Lung (tissue), 11 donors: ENCODE measurements at regions not wholly inside any gene's neighbourhood (a gene's known extent, or its start where the extent isn't known, plus 50 kb on each side); places are given as distances from the start of the nearest gene placed in this dataset.

Experiments used
- ATAC-seq: fragments of 200-7000 bp; cut with Tn5 transposase; one replicate; pipeline ENCODE4 v1.9.1; 2020; ENCODE audit warnings: moderate number of reproducible peaks; ENCODE audit not compliant: insufficient read depth, low FRiP score
- DNase-seq, 3 donors: peaks; one replicate each; pipeline ENCODE4 v3.0.0-alpha.2; 2013 to 2017
- H3K27ac ChIP-seq, 2 donors: one replicate each; pipeline ENCODE4 v1.5.1; 2013; ENCODE audit warnings: mild to moderate bottlenecking in 2 of 2, moderate library complexity in 2 of 2, control low read depth in 1 of 2, inconsistent platforms in 1 of 2, low read depth in 1 of 2, low read length in 1 of 2
- H3K27me3 ChIP-seq, 3 donors: one replicate each; pipeline ENCODE4 v1.5.1; 2013; ENCODE audit warnings: low read length in 2 of 3; ENCODE audit not compliant: control insufficient read depth in 3 of 3, insufficient read depth in 3 of 3
- H3K36me3 ChIP-seq, 4 donors: one replicate each; pipeline ENCODE4 v1.5.1; 2013; ENCODE audit warnings: low read length in 4 of 4, mild to moderate bottlenecking in 1 of 4, moderate library complexity in 1 of 4; ENCODE audit not compliant: control insufficient read depth in 4 of 4, insufficient read depth in 4 of 4
- H3K4me1 ChIP-seq, 5 donors: one replicate each; pipeline ENCODE4 v1.5.1; 2013; ENCODE audit warnings: low read length in 5 of 5, mild to moderate bottlenecking in 2 of 5, moderate library complexity in 1 of 5; ENCODE audit not compliant: control insufficient read depth in 5 of 5, insufficient read depth in 5 of 5
- H3K4me3 ChIP-seq: one replicate; pipeline ENCODE4 v1.5.1; 2013; ENCODE audit warnings: mild to moderate bottlenecking, control low read depth, moderate library complexity
- H3K9ac ChIP-seq, 2 donors: one replicate each; pipeline ENCODE4 v1.5.1; 2013; ENCODE audit warnings: low read length in 2 of 2, control low read depth in 1 of 2; ENCODE audit not compliant: insufficient read depth in 1 of 2
- H3K9me3 ChIP-seq, 4 donors: one replicate each; pipeline ENCODE4 v1.5.1; 2013; ENCODE audit warnings: low read length in 3 of 4, mild to moderate bottlenecking in 1 of 4, moderate library complexity in 1 of 4; ENCODE audit not compliant: control insufficient read depth in 4 of 4, insufficient read depth in 3 of 4
- WGBS, 2 donors: extraction: QIAGEN DNeasy Blood & Tissue Kit; methylation state at CpG; one replicate each; pipeline ENCODE4 v1.1.7; 2013; 5-methylcytosine and 5-hydroxymethylcytosine counted together
- TF ChIP-seq, protein P1 (sequence below): IDR thresholded peaks from 2 replicates; pipeline ENCODE4 v1.5.1; 2012; ENCODE audit warnings: mild to moderate bottlenecking; ENCODE audit errors: control extremely low read depth, extremely low read depth
- donor health status: control.
- donor health status: control.
- donor health status: Bipolar disorder and iron deficiency.
- donor health status: healthy.
- donor health status: DM: yes; HTN: yes; CAD: no.

DNA sequence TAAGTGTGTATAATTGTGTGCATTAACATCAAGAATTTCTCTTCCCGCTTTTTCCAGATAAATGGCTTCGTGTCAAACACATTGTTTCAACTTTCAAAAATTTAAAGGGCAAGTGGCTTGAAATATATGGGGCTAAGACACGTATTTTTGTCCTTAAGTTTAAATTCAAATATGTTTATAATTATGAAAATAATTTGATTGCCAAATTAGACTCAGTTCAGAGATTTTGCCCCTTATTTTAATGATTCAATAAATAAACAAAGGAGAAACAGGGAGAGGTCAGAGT, 1159.2 kb upstream of the MIR17HG start:
- DNase-seq (no peak), ATAC-seq (no peak)
- Histone ChIP-seq H3K9me3 (peaks cover 0 to 2% (median 0%) of the 10 kb centered on the region in 4 donors), H3K9ac (no peak overlapping the region), H3K27me3 (no peaks in the 10 kb centered on the region), H3K27ac (no peak overlapping the region), H3K36me3 (no peaks in the 10 kb centered on the region), H3K4me1 (no peaks in the 10 kb centered on the region), H3K4me3 (no peak overlapping the region)
- TF ChIP-seq, protein P1, sequence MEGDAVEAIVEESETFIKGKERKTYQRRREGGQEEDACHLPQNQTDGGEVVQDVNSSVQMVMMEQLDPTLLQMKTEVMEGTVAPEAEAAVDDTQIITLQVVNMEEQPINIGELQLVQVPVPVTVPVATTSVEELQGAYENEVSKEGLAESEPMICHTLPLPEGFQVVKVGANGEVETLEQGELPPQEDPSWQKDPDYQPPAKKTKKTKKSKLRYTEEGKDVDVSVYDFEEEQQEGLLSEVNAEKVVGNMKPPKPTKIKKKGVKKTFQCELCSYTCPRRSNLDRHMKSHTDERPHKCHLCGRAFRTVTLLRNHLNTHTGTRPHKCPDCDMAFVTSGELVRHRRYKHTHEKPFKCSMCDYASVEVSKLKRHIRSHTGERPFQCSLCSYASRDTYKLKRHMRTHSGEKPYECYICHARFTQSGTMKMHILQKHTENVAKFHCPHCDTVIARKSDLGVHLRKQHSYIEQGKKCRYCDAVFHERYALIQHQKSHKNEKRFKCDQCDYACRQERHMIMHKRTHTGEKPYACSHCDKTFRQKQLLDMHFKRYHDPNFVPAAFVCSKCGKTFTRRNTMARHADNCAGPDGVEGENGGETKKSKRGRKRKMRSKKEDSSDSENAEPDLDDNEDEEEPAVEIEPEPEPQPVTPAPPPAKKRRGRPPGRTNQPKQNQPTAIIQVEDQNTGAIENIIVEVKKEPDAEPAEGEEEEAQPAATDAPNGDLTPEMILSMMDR = no peak
- 72 to 89% methylated on average over 3 of the region's 3 CpGs for WGBS, 2 donors

DNA sequence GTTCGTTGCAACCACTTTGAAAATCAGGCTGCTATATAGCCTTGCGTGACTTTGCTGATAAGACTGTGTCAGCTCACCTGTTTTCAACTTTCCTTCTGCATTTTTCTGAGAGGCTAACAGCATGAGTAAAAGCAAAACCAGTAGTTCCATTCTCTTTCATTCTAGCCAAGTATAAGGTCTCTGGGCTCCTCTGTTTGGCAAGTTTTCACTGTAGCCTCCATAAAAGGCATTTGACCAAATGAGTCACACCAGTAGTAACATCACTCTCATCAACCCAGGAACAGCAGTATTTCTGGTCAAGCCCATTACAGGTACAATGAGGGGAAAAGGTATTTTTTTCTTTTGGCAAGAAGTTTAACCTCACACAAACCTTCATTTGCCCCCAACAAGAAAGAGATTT, 1149.8 kb upstream of the MIR17HG start:
- Histone ChIP-seq H3K27ac (no peak overlapping the region), H3K9ac (no peak overlapping the region), H3K9me3 (no peaks in the 10 kb centered on the region), H3K4me1 (peaks cover 0 to 6% (median 0%) of the 10 kb centered on the region in 5 donors), H3K27me3 (no peaks in the 10 kb centered on the region), H3K4me3 (no peak overlapping the region), H3K36me3 (no peaks in the 10 kb centered on the region)
- no peak for ATAC-seq
- DNase-seq = no peak
- TF ChIP-seq, protein P1 = no peak
- 65 to 73% methylated on average over 2 of the region's 2 CpGs for WGBS, 2 donors

DNA sequence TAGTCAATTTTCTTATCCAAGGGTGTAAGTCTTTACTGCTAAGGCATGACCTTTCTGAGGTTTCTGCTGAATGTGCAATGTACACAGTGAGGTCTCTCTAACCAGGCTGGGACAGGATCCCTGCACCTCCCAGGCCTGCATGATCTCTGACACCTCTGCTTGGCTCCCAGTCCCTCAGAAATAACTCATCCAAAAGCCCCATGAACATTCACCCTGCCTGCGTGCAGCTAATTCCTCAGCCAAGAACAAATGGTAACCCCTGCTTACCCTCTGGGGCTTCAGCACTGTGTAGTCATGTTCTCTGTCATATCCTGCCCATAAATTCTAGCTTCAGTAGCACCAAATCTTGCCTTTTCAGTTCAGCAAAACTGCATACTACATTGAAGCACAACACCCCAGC, 1146.3 kb upstream of the MIR17HG start:
- DNase-seq = peak in 1 of 3 donors; percentile 27
- Histone ChIP-seq H3K4me1 (peaks cover 0 to 6% (median 0%) of the 10 kb centered on the region in 5 donors), H3K27ac (no peak overlapping the region), H3K9me3 (no peaks in the 10 kb centered on the region), H3K9ac (no peak overlapping the region), H3K36me3 (no peaks in the 10 kb centered on the region), H3K27me3 (no peaks in the 10 kb centered on the region), H3K4me3 (no peak overlapping the region)
- TF ChIP-seq, protein P1 = no peak
- 47 to 78% methylated on average over 1 of the region's 1 CpG for WGBS, 2 donors
- ATAC-seq = no peak

- 68 to 69% methylated on average over 7 of the region's 7 CpGs for WGBS, 2 donors
These were observed 1145.6 kb upstream of the MIR17HG start for GRCh38 chr13:90201676-90202460.

More at GRCh38 chr13:90201676-90202460, 1145.6 kb upstream of the MIR17HG start:
- no peak for ATAC-seq
- Histone ChIP-seq H3K36me3 (no peaks in the 10 kb centered on the region), H3K27ac (no peak overlapping the region), H3K9me3 (no peaks in the 10 kb centered on the region), H3K9ac (no peak overlapping the region), H3K4me3 (no peak overlapping the region), H3K4me1 (peaks cover 0 to 6% (median 0%) of the 10 kb centered on the region in 5 donors), H3K27me3 (no peaks in the 10 kb centered on the region)
- peak in 2 of 3 donors; percentile 23 to 34 for DNase-seq
- TF ChIP-seq, protein P1 = no peak
